ENCODE measurements at regions not wholly inside any gene's neighbourhood (a gene's known extent, or its start where the extent isn't known, plus 50 kb on each side); places are given as distances from the start of the nearest gene placed in this dataset.

- intact Hi-C loops (cut with micrococcal nuclease), result no loop called here
- ATAC-seq (no peak), DNase-seq (ENCODE audit: low read depth, low spot score) (no peak)
- H3K27ac ChIP-seq (ENCODE audit: low read depth, low read length), result no peak overlapping the region
- H3K4me2 ChIP-seq (ENCODE audit: low read length), result no peak overlapping the region
- no peak overlapping the region for H3K9ac ChIP-seq (ENCODE audit: low read length)
- TF ChIP-seq RAD21 (IDR thresholded peaks at IDR 0.05; ENCODE audit: low read depth) (no peak), TCF7L2 (IDR thresholded peaks at IDR 0.05; ENCODE audit: borderline replicate concordance, extremely low read depth, insufficient read depth, insufficient read length) (no peak), CBX3 (IDR thresholded peaks at IDR 0.05; ENCODE audit: low read depth) (no peak), MAX (IDR thresholded peaks at IDR 0.05) (no peak), ZNF274 (IDR thresholded peaks at IDR 0.05; ENCODE audit: low read depth, low read length) (no peak), YY1 (IDR thresholded peaks at IDR 0.05; ENCODE audit: extremely low read depth, insufficient replicate concordance, low read depth, low read length) (no peak), FOSL1 (IDR thresholded peaks at IDR 0.05; ENCODE audit: low read depth) (no peak), JUND (IDR thresholded peaks at IDR 0.05) (no peak)
- TF ChIP-seq, protein P1, sequence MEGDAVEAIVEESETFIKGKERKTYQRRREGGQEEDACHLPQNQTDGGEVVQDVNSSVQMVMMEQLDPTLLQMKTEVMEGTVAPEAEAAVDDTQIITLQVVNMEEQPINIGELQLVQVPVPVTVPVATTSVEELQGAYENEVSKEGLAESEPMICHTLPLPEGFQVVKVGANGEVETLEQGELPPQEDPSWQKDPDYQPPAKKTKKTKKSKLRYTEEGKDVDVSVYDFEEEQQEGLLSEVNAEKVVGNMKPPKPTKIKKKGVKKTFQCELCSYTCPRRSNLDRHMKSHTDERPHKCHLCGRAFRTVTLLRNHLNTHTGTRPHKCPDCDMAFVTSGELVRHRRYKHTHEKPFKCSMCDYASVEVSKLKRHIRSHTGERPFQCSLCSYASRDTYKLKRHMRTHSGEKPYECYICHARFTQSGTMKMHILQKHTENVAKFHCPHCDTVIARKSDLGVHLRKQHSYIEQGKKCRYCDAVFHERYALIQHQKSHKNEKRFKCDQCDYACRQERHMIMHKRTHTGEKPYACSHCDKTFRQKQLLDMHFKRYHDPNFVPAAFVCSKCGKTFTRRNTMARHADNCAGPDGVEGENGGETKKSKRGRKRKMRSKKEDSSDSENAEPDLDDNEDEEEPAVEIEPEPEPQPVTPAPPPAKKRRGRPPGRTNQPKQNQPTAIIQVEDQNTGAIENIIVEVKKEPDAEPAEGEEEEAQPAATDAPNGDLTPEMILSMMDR (IDR thresholded peaks at IDR 0.05 in 2 of 3, conservative IDR thresholded peaks at IDR 0.05 in 1 of 3; ENCODE audit: borderline replicate concordance in 1 of 3, insufficient read depth in 1 of 3, low read depth in 2 of 3, low read length in 2 of 3), result no peak
- TF ChIP-seq, protein P2, sequence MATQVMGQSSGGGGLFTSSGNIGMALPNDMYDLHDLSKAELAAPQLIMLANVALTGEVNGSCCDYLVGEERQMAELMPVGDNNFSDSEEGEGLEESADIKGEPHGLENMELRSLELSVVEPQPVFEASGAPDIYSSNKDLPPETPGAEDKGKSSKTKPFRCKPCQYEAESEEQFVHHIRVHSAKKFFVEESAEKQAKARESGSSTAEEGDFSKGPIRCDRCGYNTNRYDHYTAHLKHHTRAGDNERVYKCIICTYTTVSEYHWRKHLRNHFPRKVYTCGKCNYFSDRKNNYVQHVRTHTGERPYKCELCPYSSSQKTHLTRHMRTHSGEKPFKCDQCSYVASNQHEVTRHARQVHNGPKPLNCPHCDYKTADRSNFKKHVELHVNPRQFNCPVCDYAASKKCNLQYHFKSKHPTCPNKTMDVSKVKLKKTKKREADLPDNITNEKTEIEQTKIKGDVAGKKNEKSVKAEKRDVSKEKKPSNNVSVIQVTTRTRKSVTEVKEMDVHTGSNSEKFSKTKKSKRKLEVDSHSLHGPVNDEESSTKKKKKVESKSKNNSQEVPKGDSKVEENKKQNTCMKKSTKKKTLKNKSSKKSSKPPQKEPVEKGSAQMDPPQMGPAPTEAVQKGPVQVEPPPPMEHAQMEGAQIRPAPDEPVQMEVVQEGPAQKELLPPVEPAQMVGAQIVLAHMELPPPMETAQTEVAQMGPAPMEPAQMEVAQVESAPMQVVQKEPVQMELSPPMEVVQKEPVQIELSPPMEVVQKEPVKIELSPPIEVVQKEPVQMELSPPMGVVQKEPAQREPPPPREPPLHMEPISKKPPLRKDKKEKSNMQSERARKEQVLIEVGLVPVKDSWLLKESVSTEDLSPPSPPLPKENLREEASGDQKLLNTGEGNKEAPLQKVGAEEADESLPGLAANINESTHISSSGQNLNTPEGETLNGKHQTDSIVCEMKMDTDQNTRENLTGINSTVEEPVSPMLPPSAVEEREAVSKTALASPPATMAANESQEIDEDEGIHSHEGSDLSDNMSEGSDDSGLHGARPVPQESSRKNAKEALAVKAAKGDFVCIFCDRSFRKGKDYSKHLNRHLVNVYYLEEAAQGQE (IDR thresholded peaks at IDR 0.05; ENCODE audit: low read depth), result no peak
- no peak overlapping the region for H3K4me3 ChIP-seq (replicated peaks in 1 of 2; ENCODE audit: low read depth in 1 of 2, low read length in 2 of 2)
- H2AFZ ChIP-seq (ENCODE audit: low read depth, low read length, poor library complexity, severe bottlenecking), result no peak overlapping the region
- no peaks in the 10 kb centered on the region for H4K20me1 ChIP-seq (ENCODE audit: insufficient read depth)
- ChIA-PET POLR2A (no interaction called here), CTCF (no interaction called here), RAD21 (ENCODE audit: low non-redundant PET in 1 of 2, low total read pairs in 2 of 2, uncharacterized antibody in 2 of 2, unreplicated experiment in 2 of 2) (no interaction called here)
- no peaks in the 10 kb centered on the region for H3K4me1 ChIP-seq (ENCODE audit: control insufficient read depth in 1 of 2, insufficient read depth in 2 of 2, low read length in 2 of 2)
- H3K9me2 ChIP-seq (ENCODE audit: insufficient read depth), result no peaks in the 10 kb centered on the region
- BruUV-seq (replicated peaks), result no TSS peak
- no peaks in the 10 kb centered on the region for H3K9me3 ChIP-seq (ENCODE audit: control insufficient read depth in 1 of 2, insufficient read depth in 1 of 2, low read depth in 1 of 2, low read length in 2 of 2)
- no peaks in the 10 kb centered on the region for H3K27me3 ChIP-seq (ENCODE audit: insufficient read depth, low read length)
- no peaks in the 10 kb centered on the region for H3K79me2 ChIP-seq (ENCODE audit: insufficient read depth, low read length)
- H3K36me3 ChIP-seq (ENCODE audit: control insufficient read depth in 1 of 2, insufficient read depth in 2 of 2, low read length in 2 of 2), result no peaks in the 10 kb centered on the region
These were observed 125.5 kb upstream of the UQCRFS1 start for GRCh38 chr19:29338480-29338879.
